ENCODE measurements at regions not wholly inside any gene's neighbourhood (a gene's known extent, or its start where the extent isn't known, plus 50 kb on each side); places are given as distances from the start of the nearest gene placed in this dataset.
"Not testable (repeated sequence)": the region's sequence is repeated elsewhere in the genome, so short reads cannot be mapped to it uniquely, and the experiment has no call there.

DNA sequence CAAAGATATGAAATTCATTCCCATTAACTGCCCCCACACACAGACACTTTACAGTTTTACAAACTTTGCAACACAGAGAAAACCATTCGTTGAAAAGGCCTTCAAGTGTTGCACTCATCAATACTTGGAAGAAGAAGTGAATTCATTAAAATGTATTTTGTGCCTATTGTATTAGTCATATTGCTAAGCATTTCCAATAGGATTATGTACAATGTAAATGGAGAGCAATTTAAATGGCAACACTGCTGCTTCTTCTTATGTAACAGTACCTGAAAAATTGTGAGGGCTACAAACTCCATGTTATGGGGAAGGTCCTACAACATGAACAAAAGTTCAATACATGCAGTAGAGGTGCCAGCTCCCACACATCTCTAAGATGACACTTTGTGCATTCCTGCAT is 209.3 kb upstream of the POGK start:
- DNase-seq = no peak

DNA sequence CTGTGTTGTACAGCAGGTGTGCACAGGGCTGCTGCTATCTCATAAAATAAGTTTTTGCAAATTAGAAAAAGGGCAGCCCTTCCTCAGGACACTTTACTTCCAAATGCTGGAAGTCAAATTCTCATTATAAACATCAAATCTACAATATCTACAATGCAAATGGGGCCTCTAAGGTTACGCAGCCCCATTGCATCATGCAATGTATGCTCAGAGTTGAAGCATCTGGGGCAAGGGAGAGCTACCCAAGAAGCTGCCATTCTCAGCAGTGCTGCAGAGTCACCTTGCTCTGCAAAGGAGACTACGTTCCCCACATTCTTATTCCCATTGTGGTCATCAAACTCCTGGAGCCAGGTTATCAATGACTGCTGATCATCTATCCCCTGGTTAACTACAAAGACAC is 208.9 kb upstream of the POGK start:
- no peak for DNase-seq

DNA sequence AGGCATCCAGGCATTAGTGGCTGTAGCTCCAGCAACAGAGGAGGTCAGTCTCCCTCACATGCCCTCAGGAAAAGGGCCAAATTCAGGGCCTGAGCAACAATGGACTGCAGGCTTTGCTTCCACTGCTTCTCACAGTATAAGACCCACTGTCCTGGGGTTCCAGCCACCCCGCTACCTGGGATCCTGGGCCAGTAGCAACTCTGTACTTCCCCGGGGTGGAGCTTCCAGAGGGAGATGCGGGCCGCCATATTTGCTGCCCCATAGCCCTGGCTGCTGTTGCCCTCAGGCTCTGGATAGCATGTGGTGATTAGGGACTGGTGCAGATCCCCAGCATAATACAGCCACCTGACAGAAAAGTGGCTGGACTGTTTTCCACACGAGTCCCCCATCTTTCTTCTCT is 201.1 kb upstream of the POGK start:
- no peak for DNase-seq

DNA sequence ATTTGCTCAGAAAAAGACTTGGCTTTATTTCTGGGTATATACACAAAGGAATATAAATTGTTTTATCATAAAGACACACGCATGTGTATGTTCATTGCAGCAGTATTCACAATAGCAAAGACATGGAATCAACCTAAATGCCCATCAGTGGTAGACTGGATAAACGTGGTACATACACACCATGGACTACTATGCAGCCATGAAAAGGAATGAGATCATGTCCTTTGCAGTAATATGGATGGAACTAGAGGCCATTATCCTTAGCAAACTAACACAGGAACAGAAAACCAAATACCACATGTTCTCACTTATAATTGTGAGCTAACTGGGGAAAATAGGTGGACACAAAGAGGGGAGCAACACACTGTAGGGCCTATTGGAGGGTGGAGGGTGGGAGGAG is 182.0 kb upstream of the POGK start:
- DNase-seq = not testable (repeated sequence)

DNA sequence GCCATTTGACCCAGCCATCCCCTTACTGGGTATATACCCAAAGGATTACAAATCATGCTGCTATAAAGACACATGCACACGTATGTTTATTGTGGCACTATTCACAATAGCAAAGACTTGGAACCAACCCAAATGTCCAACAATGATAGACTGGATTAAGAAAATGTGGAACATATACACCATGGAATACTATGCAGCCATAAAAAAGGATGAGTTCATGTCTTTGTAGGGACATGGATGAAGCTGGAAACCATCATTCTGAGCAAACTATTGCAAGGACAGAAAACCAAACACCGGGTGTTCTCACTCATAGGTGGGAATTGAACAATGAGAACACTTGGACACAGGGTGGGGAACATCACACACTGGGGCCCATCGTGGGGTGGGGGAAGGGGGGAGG is 172.5 kb upstream of the POGK start:
- DNase-seq = not testable (repeated sequence)

DNA sequence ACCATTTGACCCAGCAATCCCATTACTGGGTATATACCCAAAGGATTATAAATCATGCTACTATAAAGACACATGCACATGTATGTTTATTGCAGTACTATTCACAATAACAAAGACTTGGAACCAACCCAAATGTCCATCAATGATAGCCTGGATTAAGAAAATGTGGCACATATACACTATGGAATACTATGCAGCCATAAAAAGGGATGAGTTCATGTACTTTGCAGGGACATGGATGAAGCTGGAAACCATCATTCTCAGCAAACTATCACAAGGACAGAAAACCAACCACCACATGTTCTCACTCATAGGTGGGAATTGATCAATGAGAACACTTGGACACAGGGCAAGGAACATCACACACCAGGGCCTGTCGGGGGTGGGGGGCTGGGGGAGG is 171.7 kb upstream of the POGK start:
- not testable (repeated sequence) for DNase-seq

DNA sequence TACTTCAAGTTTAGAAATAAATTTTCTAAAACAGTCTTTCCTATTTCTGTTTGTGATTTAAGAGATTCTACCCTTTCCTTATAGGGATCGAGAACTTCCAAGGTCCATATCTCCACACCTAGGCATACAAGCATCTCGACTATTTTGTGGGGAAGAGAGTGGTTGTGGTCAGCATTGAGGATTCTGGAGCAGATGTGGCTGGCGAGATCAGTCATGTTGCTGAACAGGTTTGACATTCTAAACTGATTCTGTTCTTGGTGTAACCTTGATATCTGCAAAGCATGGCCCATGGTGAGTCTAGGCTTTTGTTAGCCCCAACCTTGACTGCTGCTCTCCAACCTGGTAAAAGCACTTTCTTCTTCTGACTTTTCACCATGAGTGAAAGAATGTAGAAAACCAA is 167.6 kb upstream of the POGK start:
- peak; percentile 5 for DNase-seq

DNA sequence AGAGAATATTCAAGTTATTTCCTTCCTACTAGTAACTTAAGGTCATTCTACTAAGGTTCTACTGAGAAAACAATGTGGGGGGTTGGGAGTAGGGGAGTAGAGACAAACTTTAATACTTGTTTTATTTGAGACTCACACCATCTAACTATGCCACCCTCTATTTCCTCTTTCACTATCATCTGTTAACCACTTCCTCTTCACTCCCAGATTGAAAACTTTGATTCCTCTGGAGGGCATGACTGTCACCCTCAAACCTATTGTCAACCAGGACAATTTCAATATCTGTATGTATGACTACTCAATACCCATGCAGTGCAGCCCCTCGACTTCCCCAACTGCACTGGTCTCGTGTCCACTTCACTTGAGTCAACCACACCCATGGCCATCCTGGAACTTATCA is 165.6 kb upstream of the POGK start:
- no peak for DNase-seq

DNA sequence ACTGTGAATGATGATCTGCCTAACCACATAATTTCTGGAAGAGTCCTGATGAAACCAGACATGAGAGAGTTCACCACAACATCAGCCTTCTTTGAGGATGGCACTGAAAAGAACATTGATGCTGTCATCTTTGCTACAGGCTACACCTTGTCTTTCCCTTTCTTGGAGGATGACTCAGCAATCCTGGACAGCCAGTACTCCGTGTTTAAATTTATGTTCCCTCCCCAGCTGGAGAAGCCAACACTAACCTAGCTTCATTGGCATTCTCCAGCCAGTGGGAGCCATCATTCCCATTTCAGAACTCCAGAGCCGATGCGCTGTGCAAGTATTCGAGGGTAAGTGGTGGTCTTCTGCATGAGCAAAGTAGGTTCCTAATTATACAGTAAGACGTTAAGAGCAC is 164.1 kb upstream of the POGK start:
- peak; percentile 13 for DNase-seq

DNA sequence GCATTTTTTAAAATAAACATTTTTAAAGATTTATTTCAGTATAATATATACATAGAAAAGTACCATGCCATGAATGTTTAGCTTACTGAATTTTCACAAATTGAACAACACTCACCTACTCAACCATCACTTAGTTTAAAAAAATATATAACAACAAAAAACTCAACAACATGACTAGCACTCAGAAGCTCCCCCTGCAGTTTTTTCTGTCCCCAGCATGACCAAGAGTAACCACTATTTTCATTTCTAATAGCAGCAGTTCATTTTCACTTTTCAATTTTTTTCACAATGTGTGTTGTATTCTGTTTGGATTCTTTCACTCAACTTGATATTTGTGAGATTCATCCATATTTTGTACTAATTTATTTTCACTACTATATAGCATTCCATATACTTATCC is 162.3 kb upstream of the POGK start:
- no peak for DNase-seq

DNA sequence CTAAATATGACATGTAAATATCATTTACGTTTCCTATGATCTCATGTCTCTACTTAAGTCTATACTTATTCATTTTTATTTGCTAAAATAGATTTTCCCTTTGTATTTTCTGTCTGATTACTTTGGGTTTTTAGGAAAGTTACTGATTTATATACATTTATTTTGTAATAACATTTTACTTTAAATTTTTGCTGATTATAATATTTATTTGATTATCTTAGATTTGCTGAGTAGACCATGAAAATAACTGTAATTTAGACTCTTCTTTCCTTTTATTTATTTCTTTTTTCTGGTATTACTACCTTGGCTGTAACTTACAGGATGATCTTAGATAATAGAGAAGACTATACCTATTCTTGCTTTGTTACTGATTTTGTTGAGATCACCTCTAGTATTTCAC is 159.9 kb upstream of the POGK start:
- DNase-seq = no peak

DNA sequence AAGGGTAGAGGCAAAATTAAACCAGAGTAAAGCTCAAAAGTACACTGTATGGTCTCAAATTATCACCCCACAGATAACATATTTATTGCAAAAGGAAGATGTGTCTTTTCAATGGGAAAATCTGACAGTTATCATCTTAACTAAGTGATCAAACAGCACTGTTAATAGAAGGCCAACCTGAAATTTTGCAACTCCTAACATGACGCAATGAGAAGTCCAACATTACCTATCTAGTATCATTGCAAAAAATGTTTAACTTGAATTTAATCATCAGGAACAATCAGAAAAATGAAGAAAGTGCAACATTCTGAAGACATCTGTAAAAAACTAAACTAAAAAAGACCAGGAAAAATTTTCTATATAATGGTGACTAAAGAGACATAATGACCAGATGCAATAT is 156.7 kb upstream of the POGK start:
- no peak for DNase-seq

DNA sequence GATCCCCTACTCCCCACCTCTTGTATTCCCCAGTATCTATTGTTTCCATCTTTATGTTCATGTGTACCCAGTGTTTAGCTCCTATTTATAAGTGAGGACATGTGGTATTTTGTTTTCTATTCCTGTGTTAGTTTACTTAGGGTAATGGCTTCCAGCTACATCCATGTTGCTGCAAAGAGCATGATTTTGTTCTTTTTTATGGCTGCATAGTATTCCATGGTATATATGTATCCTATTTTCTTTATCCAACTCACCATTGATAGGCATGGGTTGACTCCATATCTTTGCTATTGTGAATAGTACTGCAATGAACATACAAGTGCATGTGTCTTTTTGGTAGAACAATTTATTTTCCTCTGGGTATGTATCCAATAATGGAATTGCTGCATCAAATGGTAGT is 154.6 kb upstream of the POGK start:
- not testable (repeated sequence) for DNase-seq

DNA sequence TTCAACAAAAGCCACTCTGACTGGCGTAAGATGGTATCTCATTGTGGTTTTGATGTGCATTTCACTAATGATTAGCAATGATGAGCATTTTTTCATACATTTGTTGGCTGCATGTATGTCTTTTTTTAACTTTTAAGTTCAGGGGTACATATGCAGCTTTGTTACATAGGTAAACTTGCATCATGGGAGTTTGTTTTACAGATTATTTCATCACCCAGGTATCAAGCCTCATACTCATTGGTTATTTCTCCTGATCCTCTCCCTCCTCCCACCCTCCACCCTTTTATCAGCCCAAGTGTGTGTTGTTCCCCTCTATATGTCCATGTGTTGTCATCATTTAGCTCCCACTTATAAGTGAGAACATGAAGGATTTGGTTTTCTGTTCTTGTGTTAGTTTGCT is 154.1 kb upstream of the POGK start:
- DNase-seq = no peak

DNA sequence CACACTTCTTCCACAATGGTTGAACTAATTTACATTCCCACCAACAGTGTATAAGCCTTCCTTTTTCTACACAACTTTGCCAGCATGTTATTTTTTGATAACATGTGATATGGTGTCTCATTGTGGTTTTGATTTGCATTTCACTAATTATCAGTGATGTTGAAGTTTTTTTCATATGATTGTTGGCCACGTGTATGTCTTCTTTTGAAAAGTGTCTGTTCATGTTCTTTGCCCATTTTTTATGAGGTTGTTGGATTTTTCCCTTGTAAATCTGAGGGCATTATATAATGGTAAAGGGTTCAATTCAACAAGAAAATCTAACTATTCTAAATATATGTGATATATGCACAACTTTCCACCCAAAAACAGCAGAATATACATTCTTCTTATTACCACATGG is 153.4 kb upstream of the POGK start:
- DNase-seq = not testable (repeated sequence)

DNA sequence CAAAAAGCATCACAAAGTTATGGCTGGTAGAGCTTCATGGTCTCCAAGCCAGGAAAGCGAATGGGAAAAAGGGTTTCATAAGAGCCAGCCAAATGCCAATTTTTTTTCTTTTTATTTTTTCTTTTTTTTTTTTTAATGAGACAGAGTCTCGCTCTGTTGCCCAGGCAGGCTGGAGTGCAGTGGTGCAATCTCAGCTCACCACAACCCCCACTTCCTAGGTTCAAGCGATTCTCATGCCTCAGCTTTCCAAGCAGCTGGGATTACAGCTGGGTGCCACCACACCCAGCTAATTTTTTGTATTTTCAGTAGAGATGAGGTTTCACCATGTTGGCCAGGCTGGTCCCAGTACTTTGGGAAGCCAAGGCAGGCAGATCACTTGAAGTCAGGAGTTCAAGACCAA is 148.7 kb upstream of the POGK start:
- not testable (repeated sequence) for DNase-seq

DNA sequence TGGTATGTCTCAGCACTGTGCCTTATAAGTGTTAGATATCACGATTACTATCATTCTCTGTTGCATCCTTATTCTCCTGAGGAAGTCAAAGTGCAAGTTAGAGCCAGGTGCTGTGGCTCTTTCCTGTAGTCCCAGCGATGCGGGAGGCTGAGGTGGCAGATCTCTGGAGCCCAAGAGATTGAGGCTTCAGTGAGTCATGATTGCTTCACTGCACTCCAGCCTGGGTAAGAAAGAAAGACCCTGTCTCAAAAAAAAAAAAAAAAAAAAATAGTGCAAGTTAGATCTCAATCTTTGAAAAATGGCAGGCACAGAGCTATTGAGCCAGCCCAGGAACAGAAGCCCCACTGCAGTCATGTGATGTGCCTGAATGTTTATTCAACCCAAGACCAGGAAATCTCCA is 147.8 kb upstream of the POGK start:
- DNase-seq = peak; percentile 10

DNA sequence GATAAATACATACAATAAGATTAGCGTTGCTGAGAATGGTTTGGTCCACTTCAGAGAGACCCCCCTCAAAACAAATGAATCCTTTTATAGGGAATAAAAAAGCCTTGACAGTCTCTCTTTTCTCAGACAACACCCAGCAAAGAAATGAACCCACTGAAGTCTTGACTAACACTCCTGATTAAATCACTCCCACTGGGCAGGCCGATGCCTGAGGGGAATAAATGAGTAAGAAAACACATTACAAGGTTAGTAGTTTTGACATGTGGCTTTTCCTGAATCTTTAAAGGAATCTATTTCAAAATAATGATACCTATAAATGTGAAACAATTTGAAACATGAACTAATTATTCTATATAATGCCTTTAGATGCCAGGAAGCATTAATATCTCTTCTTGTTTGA is 146.9 kb upstream of the POGK start:
- no peak for DNase-seq

DNA sequence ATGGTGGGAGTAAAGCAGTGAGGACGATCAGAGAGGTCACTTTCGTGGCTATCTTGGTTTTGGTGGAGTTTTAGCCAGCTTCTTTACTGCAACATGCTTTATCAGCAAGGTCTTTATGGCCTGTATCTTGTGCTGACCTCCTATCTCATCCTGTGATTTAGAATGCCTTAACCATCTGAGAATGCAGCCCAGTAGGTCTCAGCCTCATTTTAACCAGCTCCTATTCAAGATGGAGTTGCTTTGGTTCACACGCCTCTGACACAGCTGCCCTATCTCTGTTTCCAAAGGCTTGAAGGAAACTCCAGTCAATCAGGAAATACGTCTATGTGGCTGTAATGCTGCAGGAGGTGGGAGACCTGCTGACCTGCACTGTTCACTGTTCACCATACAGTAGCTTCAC is 146.1 kb upstream of the POGK start:
- no peak for DNase-seq

DNA sequence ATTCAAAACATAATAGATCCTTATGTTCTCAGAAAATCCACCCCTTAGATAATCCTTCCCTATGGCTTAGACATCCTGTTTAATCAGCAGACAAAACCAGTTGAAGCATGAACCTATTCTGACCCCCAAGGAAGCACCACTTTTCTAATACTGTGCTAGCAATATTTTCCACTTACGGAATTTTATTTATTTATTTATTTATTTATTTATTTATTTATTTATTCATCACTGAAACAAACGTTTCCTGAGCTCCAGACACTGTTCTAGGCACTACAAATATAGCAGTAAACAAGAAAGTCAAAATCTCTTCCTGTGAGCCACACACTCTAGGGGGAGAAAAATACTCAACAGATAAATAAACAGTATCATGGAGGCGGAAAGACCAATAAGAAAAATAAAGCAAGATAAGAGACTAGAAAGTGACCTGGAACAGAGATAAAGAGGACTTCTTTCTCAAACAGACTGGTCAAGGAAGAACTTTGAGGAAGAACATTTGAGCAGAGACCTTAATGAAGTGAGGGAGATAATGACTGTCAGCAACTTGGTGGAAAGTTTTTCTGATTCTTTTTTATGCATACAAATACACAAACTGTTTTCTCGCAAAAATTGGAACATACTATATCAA is 145.5 kb upstream of the POGK start:
- no peak for DNase-seq

DNA sequence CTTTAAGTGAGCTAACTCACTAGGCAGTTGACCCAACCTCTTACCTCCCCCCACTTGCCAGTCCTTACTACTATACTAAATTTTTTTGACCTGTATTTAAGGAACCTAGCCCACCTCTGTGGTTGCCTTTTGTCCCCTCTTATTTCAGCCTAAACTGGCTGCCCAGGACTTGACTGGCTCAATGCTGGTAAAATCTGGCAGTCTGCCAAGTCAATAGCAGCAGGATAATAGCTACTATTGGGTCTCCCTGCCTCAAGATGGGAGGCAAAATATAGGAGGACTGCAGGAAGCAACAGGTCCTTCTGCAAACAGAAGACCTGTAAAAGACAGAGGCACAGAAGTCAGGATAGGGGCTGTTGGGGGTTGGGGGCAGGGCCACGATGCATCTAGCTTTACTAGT is 144.2 kb upstream of the POGK start:
- peak; percentile 32 for DNase-seq

DNA sequence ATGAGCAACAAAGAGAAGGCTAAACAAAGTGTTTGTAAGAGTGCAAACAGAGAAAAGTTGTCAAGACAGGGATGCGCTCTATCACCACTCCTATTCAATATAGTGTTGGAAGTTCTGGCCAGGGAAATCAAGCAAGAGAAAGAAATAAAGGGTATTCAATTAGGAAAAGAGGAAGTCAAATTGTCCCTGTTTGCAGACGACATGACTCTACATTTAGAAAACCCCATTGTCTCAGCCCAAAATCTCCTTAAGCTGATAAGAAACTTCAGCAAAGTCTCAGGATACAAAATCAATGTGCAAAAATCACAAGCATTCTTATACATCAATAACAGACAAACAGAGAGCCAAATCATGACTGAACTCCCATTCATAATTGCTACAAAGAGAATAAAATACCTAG is 143.4 kb upstream of the POGK start:
- DNase-seq = not testable (repeated sequence)

DNA sequence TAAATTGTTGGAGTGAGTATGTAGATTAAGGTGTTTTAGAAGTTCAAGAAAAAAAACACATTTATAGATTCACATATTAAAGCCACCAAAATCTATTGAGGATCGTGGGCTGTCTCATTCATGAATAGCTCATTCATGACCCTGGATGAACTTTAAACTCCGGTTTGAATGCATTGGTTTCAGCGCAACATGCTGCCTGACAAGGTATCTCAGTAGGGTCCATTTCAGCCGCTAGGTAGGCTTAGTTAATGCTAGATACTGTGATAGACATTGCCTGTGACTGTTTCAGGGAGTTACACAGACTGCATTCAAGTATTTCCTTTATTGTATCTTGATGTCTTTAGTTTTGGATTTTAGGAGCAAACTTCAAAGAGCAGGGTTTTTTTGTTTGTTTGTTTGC is 140.5 kb upstream of the POGK start:
- DNase-seq = no peak

DNA sequence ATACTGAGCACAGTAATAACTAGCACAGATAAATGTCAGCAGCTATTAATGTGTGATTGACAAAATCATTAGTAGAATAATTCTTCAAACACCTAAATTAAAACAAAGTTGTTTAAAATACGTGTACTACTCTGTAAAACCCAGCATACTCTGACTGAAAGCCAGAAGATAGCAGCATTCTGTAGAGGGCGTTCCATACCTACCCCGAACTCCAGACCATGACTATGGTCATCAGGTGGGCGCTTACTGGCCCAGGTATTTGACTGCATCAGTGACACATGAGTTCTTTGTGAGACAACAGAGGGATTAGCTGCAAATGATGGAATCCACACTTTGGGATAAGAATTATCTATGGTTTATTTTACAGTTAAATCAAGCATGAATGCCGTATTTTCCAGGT is 139.7 kb upstream of the POGK start:
- DNase-seq = no peak

DNA sequence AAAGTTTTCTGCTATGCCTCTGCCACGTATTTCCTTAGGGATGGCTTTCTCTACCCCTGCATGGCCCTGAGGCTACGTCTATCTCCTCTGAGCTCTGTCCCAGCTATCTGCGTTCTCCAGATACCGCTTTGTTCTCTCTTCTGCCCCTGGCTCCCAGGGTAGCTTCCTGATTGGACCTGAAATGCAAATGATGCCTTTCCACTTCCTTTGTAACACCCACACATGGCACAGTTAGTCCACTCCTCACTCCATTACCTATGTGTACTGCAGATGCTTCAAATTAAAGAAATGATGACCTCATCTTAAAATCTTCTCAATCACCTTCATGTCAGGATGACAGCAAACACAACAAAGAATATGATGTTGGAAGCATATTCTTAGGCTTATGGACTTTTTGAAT is 138.6 kb upstream of the POGK start:
- DNase-seq = no peak

DNA sequence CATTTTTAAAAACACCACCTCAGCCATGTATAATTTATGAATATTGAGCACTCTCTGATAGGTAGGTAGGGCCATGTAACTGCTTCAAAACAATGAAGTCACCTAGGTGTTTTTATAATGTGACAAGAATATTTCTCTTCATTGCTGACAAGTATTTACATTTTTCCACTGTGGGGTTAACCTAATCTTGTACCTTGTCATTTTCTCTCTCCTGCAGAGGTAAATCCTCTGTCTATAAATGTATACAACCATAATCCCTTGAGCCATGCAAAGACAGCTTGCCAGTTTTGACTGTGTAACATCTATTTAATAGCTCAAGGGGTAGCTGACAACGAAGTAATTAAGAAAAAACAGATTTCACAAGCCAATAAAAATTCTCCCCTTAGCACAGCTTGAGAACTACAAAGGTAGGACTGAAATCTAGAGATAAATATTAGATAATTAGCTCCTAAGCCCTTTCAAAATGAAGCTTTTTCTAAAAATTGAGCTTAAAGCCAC is 137.6 kb upstream of the POGK start:
- DNase-seq = no peak
